HEK293T (cell line): ENCODE measurements at regions not wholly inside any gene's neighbourhood (a gene's known extent, or its start where the extent isn't known, plus 50 kb on each side); places are given as distances from the start of the nearest gene placed in this dataset.

Experiments used
- BHLHE40 ChIP-seq: fragments of 450-650 bp; IDR thresholded peaks from 2 replicates; pipeline ENCODE4 v1.6.1; 2016; ENCODE audit warnings: mild to moderate bottlenecking, moderate library complexity, borderline replicate concordance
- FOXA1 ChIP-seq: fragments of 450-650 bp; IDR thresholded peaks from 2 replicates; pipeline ENCODE4 v1.6.1; 2016; ENCODE audit warnings: mild to moderate bottlenecking
- FOXM1 ChIP-seq: fragments of 450-650 bp; IDR thresholded peaks from 2 replicates; pipeline ENCODE4 v1.6.1; 2017; ENCODE audit warnings: mild to moderate bottlenecking, borderline replicate concordance
- SP1 ChIP-seq: fragments of 450-650 bp; IDR thresholded peaks from 2 replicates; pipeline ENCODE4 v1.6.1; 2017
- SUZ12 ChIP-seq: fragments of 450-650 bp; IDR thresholded peaks from 2 replicates; pipeline ENCODE4 v1.6.1; 2016; ENCODE audit warnings: mild to moderate bottlenecking

DNA sequence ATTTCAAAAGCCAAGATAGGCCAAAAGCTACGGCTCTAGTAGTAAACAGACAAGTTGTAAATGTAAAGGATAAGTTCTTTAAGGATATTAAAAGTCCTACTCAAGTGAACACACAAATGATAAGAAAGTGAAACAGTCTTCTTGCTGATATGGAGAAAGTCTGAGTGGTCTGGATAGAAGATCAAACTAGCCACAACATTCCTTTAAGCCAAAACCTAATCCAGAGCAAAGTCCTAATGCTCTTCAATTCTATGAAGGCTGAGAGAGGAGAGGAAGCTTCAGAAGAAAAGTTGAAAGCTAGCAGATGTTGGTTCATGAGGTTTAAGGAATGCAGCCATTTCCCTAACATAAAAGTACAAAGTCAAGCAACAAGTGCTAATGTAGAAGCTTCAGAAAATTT lies 111.7 kb upstream of the ZEB2 start:
- TF ChIP-seq SP1, result no peak
- TF ChIP-seq FOXA1, result no peak
- no peak for TF ChIP-seq BHLHE40
- no peak for TF ChIP-seq FOXM1
- no peak for TF ChIP-seq SUZ12
